ENCODE measurements at regions not wholly inside any gene's neighbourhood (a gene's known extent, or its start where the extent isn't known, plus 50 kb on each side); places are given as distances from the start of the nearest gene placed in this dataset.

DNA sequence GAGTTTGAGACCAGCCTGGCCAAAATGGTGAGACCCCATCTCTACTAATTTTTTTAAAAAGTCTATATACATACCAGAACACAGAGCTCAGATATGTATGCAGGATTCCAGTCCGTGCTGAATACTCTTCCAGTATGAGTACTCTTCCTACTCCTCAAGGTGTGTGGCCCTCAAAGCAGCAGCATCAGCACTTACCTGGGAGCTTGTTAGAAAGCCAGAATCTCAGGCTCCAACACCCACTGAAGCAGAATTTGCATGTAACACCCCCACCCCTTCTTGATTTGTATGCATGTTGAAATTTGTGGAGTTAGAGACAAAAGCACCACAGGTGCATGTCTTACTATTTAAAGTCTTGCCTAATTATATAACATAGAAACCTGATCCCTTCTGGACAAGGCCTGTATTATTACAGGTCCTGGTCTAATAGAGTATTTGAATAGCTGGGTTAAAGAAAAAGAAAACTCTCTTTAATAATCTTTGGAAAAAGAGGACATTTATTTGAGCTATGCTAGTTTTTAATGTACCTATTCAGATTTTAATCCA is 50.3 kb upstream of the NFE2L2 start:
- DNase-seq = no peak

- DNase-seq = no peak
Observed at GRCh38 chr2:177315364-177315763, 50.8 kb upstream of the NFE2L2 start.

GRCh38 chr2:177316756-177317155 is 52.2 kb upstream of the NFE2L2 start:
- no peak for DNase-seq

- no peak for DNase-seq
Observed at GRCh38 chr2:177317443-177317842, 52.9 kb upstream of the NFE2L2 start.

GRCh38 chr2:177317857-177318256 is 53.3 kb upstream of the NFE2L2 start:
- no peak for DNase-seq

GRCh38 chr2:177318613-177319012 is 54.1 kb upstream of the NFE2L2 start:
- DNase-seq = no peak

- no peak for DNase-seq
Observed at GRCh38 chr2:177320596-177320995, 56.1 kb upstream of the NFE2L2 start.

DNA sequence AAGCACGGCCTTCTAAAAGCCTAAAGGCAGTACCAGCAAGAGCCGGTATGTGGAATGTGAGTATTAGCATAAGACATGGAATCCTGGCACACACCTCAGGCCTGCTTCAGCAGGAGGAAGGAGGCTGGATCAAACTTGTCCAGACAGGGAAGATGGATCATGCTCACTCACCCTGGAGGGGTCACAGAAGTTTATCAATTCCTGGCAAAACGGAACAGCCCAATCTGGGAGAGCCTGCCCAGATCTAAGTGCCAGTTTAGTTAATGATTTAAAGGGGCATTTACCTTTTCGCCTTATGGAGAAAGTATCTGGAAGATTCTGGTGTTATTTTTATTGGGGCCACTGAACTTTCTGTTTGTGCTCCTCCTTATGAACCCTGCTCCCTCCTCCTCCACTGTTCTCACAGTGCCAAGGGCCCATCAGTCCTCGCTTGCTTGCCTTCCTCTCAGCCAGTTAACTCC is 58.3 kb upstream of the NFE2L2 start:
- no peak for DNase-seq

- DNase-seq = no peak
Observed at GRCh38 chr2:177324797-177325196, 60.3 kb upstream of the NFE2L2 start.

GRCh38 chr2:177325554-177325953 is 61.0 kb upstream of the NFE2L2 start:
- DNase-seq = no peak

DNA sequence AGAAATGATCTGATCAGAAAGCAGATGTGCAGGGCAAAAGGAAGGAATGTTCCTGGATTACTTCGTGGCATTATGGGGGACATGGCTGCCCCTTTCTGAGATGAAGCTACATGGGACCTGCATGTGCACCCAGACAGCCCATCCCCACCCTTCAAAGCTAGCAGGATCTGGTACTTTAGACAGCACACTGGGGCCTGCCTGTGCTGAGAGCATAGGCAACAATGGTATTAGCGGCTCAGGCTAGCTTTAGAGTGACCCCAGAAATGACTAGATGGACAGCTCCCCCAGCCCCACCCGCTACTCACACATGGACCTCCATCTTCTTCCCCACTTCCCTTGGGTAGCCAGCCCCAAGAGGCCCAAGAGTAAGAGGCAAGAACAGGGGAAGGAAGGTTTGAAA is 61.5 kb upstream of the NFE2L2 start:
- DNase-seq = no peak

- DNase-seq = no peak
Observed at GRCh38 chr2:177326591-177326990, 62.1 kb upstream of the NFE2L2 start.

DNA sequence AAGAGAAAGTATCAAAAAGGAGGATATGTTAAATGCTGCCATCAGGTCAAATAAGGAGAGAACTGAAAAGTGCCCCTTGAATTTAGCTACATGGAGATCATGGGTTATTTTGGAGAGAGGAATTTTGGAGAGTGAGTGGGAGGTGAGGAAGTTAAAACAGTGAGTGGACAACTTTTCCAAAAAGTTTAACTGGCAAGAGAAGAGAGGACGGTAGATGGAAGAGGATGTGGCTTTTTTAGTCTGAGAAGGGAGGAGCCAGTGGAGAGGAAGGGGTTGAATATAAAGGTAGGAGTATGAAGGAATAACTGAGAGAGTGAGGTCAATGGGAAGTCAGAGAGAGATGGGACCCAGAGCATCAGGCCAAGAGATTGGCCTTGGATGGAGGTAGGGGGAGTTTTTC is 62.5 kb upstream of the NFE2L2 start:
- no peak for DNase-seq

- no peak for DNase-seq
Observed at GRCh38 chr2:177328056-177328455, 63.5 kb upstream of the NFE2L2 start.

GRCh38 chr2:177329064-177329463 is 63.5 kb upstream of the AGPS start:
- DNase-seq = no peak

- DNase-seq = no peak
Observed at GRCh38 chr2:177331466-177331997, 61.0 kb upstream of the AGPS start.

DNA sequence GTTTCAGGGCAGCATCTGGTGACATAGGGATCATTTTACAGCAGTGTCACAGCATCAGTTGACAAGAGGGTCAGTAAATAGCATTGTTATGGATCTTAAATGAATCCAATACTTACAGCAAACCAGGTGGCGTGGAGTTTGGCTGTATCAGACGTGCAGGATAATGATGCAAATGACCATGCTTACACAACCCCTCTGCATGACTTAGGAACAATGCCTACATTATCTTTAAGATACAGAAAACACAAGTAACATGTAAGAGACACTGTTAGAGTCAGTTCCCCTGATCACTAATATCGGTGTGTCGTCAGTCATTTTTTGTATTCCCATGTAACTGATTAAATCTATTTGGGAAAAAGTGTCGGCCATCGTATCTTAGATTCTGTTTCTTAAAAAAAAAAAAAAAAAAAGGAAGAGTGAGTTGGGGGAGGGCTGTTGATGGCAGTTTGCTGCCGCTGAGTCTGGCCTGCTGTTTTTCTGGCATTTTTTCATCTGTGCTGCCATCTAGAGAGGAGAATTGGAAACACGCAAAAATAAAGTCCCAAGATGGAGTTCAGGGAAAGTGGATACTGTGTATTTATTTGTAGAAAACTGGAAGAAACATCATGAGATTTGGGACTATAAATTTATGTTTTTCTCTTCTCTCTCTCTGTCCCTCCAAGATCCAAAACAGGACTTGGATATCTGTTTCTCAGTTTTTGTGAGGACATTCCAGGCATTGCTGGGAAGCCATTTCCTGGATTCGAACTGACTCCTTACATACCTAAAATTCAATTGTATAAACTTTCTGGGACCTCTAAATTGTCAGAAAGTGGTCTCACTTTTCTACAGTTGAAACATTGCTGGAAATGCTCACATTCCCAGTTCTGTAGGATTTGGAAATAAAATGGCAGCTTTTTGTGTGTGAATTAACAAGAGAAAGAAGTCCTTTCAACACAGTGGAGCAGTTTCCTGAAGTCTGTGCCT is 60.3 kb upstream of the AGPS start:
- peak; percentile 77 to 80 for DNase-seq

GRCh38 chr2:177332992-177333388 is 59.6 kb upstream of the AGPS start:
- DNase-seq = no peak

DNA sequence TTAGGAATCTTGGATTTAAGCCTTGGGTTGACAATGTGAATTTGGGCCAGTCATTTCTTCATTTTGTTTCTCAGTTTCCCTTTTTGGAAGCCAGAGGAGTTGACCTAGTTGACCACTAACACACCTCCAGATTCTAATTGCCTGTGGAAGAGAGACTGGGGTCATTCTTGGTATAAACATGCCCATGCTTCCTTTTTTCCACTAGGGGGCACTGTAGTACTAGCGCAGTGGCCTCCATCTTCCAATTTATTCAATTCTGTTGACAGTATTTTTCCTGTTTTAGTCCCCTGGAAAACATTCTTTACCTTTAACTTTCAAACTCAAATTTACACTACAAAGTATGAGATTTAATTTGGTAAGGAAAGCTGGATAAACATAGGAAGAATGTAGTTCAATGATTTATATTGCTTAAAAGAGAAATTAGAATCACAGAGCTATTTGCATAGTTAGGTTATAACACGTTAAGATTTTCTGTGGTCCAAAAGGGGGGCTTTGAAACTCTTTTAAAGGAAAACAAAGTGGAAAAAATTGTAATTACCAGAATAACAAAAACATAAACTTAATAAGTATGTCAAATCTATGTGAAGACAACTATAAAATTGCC is 57.5 kb upstream of the AGPS start:
- peak; percentile 16 to 74 for DNase-seq

DNA sequence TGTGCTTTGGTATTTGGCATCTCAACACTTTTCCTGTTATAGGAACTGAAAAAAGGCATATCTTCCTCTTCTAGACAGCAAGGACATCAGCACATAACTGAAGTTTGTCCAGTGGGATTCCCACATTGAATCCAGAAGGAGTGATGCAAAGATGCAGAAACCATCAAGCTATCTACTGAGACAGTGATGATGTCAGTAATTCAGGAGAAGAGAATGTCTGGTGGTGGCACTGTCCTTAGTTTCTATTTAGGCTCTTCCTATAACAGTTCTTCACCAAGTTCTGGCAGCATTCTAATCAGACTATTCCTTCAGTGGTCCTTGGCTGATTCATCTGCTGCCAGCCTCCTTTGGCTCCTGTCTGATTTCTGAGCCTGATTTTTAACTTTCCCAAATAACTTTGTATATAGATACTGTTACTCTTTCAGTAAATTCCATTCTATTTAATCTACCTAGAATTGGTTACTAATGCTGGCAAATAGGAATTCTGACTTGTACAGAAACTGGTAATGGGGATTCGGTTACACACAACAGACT is 56.6 kb upstream of the AGPS start:
- no peak for DNase-seq

GRCh38 chr2:177338177-177338721 is 54.3 kb upstream of the AGPS start:
- no peak for DNase-seq

- no peak for DNase-seq
Observed at GRCh38 chr2:177340158-177340557, 52.4 kb upstream of the AGPS start.

- no peak for DNase-seq
Observed at GRCh38 chr2:177342736-177343135, 49.8 kb upstream of the AGPS start.
